Lung (tissue), 11 donors: ENCODE measurements at regions not wholly inside any gene's neighbourhood (a gene's known extent, or its start where the extent isn't known, plus 50 kb on each side); places are given as distances from the start of the nearest gene placed in this dataset.

Experiments used
- ATAC-seq: fragments of 200-7000 bp; cut with Tn5 transposase; one replicate; pipeline ENCODE4 v1.9.1; 2020; ENCODE audit warnings: moderate number of reproducible peaks; ENCODE audit not compliant: insufficient read depth, low FRiP score
- DNase-seq, 3 donors: peaks; one replicate each; pipeline ENCODE4 v3.0.0-alpha.2; 2013 to 2017
- H3K27ac ChIP-seq, 2 donors: one replicate each; pipeline ENCODE4 v1.5.1; 2013; ENCODE audit warnings: mild to moderate bottlenecking in 2 of 2, moderate library complexity in 2 of 2, control low read depth in 1 of 2, inconsistent platforms in 1 of 2, low read depth in 1 of 2, low read length in 1 of 2
- H3K27me3 ChIP-seq, 3 donors: one replicate each; pipeline ENCODE4 v1.5.1; 2013; ENCODE audit warnings: low read length in 2 of 3; ENCODE audit not compliant: control insufficient read depth in 3 of 3, insufficient read depth in 3 of 3
- H3K36me3 ChIP-seq, 4 donors: one replicate each; pipeline ENCODE4 v1.5.1; 2013; ENCODE audit warnings: low read length in 4 of 4, mild to moderate bottlenecking in 1 of 4, moderate library complexity in 1 of 4; ENCODE audit not compliant: control insufficient read depth in 4 of 4, insufficient read depth in 4 of 4
- H3K4me1 ChIP-seq, 5 donors: one replicate each; pipeline ENCODE4 v1.5.1; 2013; ENCODE audit warnings: low read length in 5 of 5, mild to moderate bottlenecking in 2 of 5, moderate library complexity in 1 of 5; ENCODE audit not compliant: control insufficient read depth in 5 of 5, insufficient read depth in 5 of 5
- H3K4me3 ChIP-seq: one replicate; pipeline ENCODE4 v1.5.1; 2013; ENCODE audit warnings: mild to moderate bottlenecking, control low read depth, moderate library complexity
- H3K9ac ChIP-seq, 2 donors: one replicate each; pipeline ENCODE4 v1.5.1; 2013; ENCODE audit warnings: low read length in 2 of 2, control low read depth in 1 of 2; ENCODE audit not compliant: insufficient read depth in 1 of 2
- H3K9me3 ChIP-seq, 4 donors: one replicate each; pipeline ENCODE4 v1.5.1; 2013; ENCODE audit warnings: low read length in 3 of 4, mild to moderate bottlenecking in 1 of 4, moderate library complexity in 1 of 4; ENCODE audit not compliant: control insufficient read depth in 4 of 4, insufficient read depth in 3 of 4
- WGBS, 2 donors: extraction: QIAGEN DNeasy Blood & Tissue Kit; methylation state at CpG; one replicate each; pipeline ENCODE4 v1.1.7; 2013; 5-methylcytosine and 5-hydroxymethylcytosine counted together
- TF ChIP-seq, protein P1 (sequence below): IDR thresholded peaks from 2 replicates; pipeline ENCODE4 v1.5.1; 2012; ENCODE audit warnings: mild to moderate bottlenecking; ENCODE audit errors: control extremely low read depth, extremely low read depth
- donor health status: control.
- donor health status: control.
- donor health status: Bipolar disorder and iron deficiency.
- donor health status: healthy.
- donor health status: DM: yes; HTN: yes; CAD: no.

DNA sequence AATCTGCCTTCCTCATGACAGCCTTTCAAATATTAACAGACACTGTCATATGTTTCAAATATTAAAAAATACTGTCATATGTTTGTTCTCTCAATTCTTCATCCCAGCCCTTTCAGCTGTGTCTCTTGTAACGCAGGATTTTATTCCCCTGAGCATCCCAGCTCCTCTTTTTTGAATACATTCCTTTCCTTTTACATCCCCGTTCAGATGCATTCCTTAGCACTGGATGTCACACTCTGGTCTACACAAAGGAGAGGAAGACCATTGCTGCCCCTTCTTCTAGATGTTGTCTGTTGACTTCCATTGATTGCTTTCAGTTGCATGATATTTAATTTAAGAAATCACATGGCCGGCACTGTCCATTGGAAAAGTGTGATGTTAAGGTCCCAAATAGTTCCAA, 117.4 kb upstream of the PAXBP1 start:
- TF ChIP-seq, protein P1, sequence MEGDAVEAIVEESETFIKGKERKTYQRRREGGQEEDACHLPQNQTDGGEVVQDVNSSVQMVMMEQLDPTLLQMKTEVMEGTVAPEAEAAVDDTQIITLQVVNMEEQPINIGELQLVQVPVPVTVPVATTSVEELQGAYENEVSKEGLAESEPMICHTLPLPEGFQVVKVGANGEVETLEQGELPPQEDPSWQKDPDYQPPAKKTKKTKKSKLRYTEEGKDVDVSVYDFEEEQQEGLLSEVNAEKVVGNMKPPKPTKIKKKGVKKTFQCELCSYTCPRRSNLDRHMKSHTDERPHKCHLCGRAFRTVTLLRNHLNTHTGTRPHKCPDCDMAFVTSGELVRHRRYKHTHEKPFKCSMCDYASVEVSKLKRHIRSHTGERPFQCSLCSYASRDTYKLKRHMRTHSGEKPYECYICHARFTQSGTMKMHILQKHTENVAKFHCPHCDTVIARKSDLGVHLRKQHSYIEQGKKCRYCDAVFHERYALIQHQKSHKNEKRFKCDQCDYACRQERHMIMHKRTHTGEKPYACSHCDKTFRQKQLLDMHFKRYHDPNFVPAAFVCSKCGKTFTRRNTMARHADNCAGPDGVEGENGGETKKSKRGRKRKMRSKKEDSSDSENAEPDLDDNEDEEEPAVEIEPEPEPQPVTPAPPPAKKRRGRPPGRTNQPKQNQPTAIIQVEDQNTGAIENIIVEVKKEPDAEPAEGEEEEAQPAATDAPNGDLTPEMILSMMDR = no peak

DNA sequence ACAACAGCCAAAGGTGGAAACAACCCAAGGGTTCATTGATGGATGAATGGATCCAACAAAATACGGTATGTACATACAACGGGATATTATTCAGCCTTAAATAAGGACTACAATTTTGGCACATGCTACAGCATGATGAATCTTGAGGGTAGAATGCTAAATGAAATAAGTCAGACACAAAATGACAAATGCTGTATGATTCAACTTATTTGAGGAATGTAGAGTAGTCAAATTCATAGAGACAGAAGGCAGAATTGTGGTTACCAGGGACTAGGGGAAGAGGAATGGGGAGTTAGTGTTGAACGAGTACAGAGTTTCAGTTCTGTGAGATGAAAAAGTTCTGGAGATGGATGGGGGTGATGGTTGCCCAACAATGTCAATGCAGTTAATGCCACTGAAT, 118.0 kb upstream of the PAXBP1 start:
- Histone ChIP-seq H3K27me3 (peaks cover 0 to 8% (median 0%) of the 10 kb centered on the region in 3 donors), H3K27ac (no peak overlapping the region), H3K9me3 (no peaks in the 10 kb centered on the region), H3K4me3 (no peak overlapping the region), H3K9ac (no peak overlapping the region), H3K4me1 (no peaks in the 10 kb centered on the region), H3K36me3 (no peaks in the 10 kb centered on the region)
- DNase-seq (no peak), ATAC-seq (no peak)
- TF ChIP-seq, protein P1 = no peak
- 86 to 89% methylated on average over 3 of the region's 3 CpGs for WGBS, 2 donors

More for the DNA sequence above, 117.4 kb upstream of the PAXBP1 start:
- no peak for DNase-seq
- no peaks in the 10 kb centered on the region for H3K36me3 ChIP-seq
- peaks cover 0 to 8% (median 0%) of the 10 kb centered on the region in 3 donors for H3K27me3 ChIP-seq
- no peak overlapping the region for H3K27ac ChIP-seq
- H3K9me3 ChIP-seq = no peaks in the 10 kb centered on the region
- no peak for ATAC-seq
- H3K4me1 ChIP-seq = no peaks in the 10 kb centered on the region
- no peak overlapping the region for H3K9ac ChIP-seq
- no peak overlapping the region for H3K4me3 ChIP-seq
- 79 to 80% methylated on average over 3 of the region's 3 CpGs for WGBS, 2 donors

DNA sequence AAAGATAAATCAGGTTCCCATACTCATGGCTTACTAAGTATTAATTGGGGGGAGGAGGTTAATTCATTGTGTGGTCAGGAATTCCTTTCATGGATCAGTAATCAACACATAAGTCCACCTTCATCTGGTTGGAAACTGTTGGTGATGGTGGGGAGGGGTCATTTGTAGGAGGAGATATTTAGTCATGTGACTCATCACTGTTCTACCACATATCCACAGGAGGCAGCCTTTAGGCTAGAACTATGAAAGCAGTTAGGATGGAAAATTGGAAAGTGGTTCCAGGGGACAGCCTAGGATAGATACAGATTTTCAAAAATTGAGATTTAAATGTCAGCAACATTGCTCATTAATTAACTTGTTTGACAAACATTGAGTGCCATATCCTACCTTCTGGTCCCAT, 122.8 kb upstream of the PAXBP1 start:
- no peaks in the 10 kb centered on the region for H3K36me3 ChIP-seq
- peaks cover 0 to under 1% (median 0%) of the 10 kb centered on the region in 4 donors for H3K9me3 ChIP-seq
- no peaks in the 10 kb centered on the region for H3K4me1 ChIP-seq
- no peak overlapping the region for H3K4me3 ChIP-seq
- DNase-seq = no peak
- TF ChIP-seq, protein P1 = no peak
- no peak overlapping the region for H3K27ac ChIP-seq
- ATAC-seq = no peak
- no peak overlapping the region for H3K9ac ChIP-seq
- peaks cover 0 to 4% (median 0%) of the 10 kb centered on the region in 3 donors for H3K27me3 ChIP-seq

DNA sequence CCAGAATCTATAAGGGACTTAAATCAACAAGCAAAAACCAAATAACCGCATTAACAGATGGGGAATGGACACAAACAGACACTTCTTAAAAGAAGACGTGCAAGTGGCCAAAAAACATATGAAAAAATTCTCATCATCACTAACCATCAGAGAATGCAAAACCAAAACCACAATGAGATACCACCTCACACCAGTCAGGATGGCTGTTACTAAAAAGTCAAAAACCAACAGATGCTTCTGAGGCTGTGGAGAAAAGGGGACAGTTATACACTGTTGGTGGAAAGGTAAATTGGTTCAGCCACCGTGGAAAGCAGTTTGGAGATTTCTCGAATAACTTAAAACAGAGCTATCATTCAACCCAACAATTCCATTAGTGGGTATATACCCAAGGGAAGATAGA, 124.9 kb upstream of the OLIG2 start:
- no peak overlapping the region for H3K27ac ChIP-seq
- 92 to 94% methylated on average over 4 of the region's 4 CpGs for WGBS, 2 donors
- no peaks in the 10 kb centered on the region for H3K4me1 ChIP-seq
- peaks cover 0 to 2% (median 0%) of the 10 kb centered on the region in 3 donors for H3K27me3 ChIP-seq
- no peak for DNase-seq
- H3K36me3 ChIP-seq = no peaks in the 10 kb centered on the region
- ATAC-seq = no peak
- H3K9ac ChIP-seq = no peak overlapping the region
- H3K9me3 ChIP-seq = peaks cover 0 to 4% (median 0%) of the 10 kb centered on the region in 4 donors
- H3K4me3 ChIP-seq = no peak overlapping the region
- TF ChIP-seq, protein P1 = no peak
